SK-N-MC (cell line): ENCODE measurements at regions not wholly inside any gene's neighbourhood (a gene's known extent, or its start where the extent isn't known, plus 50 kb on each side); places are given as distances from the start of the nearest gene placed in this dataset.

Experiments
- EZH2 ChIP-seq: fragments of 200-600 bp; sonication (generic); IDR thresholded peaks from one replicate; pipeline ENCODE4 v1.6.1; 2017; ENCODE audit warnings: antibody characterized with exemption
- POLR2AphosphoS5 ChIP-seq: IDR thresholded peaks from 2 replicates; pipeline ENCODE4 v1.6.1; 2012; ENCODE audit warnings: mild to moderate bottlenecking, low read depth, low read length, borderline replicate concordance

- TF ChIP-seq EZH2 (no peak), POLR2AphosphoS5 (no peak)
Measured at GRCh38 chr5:4212981-4213819, 617.6 kb downstream of the IRX1 start.
